Calu3 (cell line): ENCODE measurements at regions not wholly inside any gene's neighbourhood (a gene's known extent, or its start where the extent isn't known, plus 50 kb on each side); places are given as distances from the start of the nearest gene placed in this dataset.

Experiments
- BruUV-seq: library from RNA; stranded (reverse); fragments of 400-500 nt; replicated peaks from 2 replicates; lab custom pipeline; 2021; lab: Mats Ljungman, UMichigan
- CTCF ChIA-PET: fragments of 300-600 bp; sonication (Branson Sonifier 250); formaldehyde crosslinking; loops from one replicate; lab custom pipeline; 2022; ENCODE audit warnings: antibody characterized with exemption; lab: Charles Lee
- DNase-seq: peaks from one replicate; pipeline ENCODE4 v3.0.0; 2022
- H3K27ac Mint-ChIP-seq: one replicate; pipeline ENCODE4 v1.8.0; 2022; ENCODE audit warnings: mixed read lengths; ENCODE audit not compliant: unreplicated experiment
- H3K27me3 Mint-ChIP-seq: one replicate; pipeline ENCODE4 v1.8.0; 2022; ENCODE audit warnings: mixed read lengths; ENCODE audit not compliant: unreplicated experiment
- H3K36me3 Mint-ChIP-seq: one replicate; pipeline ENCODE4 v1.8.0; 2022; ENCODE audit warnings: mild to moderate bottlenecking, moderate library complexity, mixed read lengths; ENCODE audit not compliant: insufficient read depth, unreplicated experiment
- H3K4me1 Mint-ChIP-seq: one replicate; pipeline ENCODE4 v1.8.0; 2022; ENCODE audit warnings: mild to moderate bottlenecking, low read depth, mixed read lengths; ENCODE audit not compliant: unreplicated experiment
- H3K4me3 Mint-ChIP-seq: one replicate; pipeline ENCODE4 v1.8.0; 2022; ENCODE audit warnings: mild to moderate bottlenecking, low read depth, moderate library complexity, mixed read lengths; ENCODE audit not compliant: unreplicated experiment
- H3K9me3 Mint-ChIP-seq: one replicate; pipeline ENCODE4 v1.8.0; 2022; ENCODE audit warnings: low read depth, mixed read lengths; ENCODE audit not compliant: unreplicated experiment
- intact Hi-C: fragments of 100-400 bp; cut with micrococcal nuclease; formaldehyde crosslinking; loops from one replicate; pipeline ENCODE4 v1.10.0; 2022; ENCODE audit not compliant: unreplicated experiment
- TF ChIP-seq, protein P1 (sequence below): fragments of 200-600 bp; IDR thresholded peaks from one replicate; pipeline ENCODE4 v1.8.0; 2022; ENCODE audit warnings: antibody characterized with exemption; ENCODE audit not compliant: unreplicated experiment

- H3K4me3 Mint-ChIP-seq: no peak overlapping the region
- TF ChIP-seq, protein P1, sequence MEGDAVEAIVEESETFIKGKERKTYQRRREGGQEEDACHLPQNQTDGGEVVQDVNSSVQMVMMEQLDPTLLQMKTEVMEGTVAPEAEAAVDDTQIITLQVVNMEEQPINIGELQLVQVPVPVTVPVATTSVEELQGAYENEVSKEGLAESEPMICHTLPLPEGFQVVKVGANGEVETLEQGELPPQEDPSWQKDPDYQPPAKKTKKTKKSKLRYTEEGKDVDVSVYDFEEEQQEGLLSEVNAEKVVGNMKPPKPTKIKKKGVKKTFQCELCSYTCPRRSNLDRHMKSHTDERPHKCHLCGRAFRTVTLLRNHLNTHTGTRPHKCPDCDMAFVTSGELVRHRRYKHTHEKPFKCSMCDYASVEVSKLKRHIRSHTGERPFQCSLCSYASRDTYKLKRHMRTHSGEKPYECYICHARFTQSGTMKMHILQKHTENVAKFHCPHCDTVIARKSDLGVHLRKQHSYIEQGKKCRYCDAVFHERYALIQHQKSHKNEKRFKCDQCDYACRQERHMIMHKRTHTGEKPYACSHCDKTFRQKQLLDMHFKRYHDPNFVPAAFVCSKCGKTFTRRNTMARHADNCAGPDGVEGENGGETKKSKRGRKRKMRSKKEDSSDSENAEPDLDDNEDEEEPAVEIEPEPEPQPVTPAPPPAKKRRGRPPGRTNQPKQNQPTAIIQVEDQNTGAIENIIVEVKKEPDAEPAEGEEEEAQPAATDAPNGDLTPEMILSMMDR: no peak
- no TSS peak for BruUV-seq
- peaks cover 19% of the 10 kb centered on the region for H3K9me3 Mint-ChIP-seq
- CTCF ChIA-PET: no interaction called here
- intact Hi-C loops: no loop called here
- DNase-seq: no peak
- H3K27ac Mint-ChIP-seq: no peak overlapping the region
- H3K36me3 Mint-ChIP-seq: no peaks in the 10 kb centered on the region
- H3K27me3 Mint-ChIP-seq: no peaks in the 10 kb centered on the region
- no peaks in the 10 kb centered on the region for H3K4me1 Mint-ChIP-seq
These were observed 573.6 kb downstream of the TMEM182 start for GRCh38 chr2:103335403-103335802.

GRCh38 chr2:103338819-103339218 is 577.0 kb downstream of the TMEM182 start:
- Mint-ChIP-seq H3K27ac (no peak overlapping the region), H3K9me3 (peaks cover 22% of the 10 kb centered on the region), H3K4me1 (no peaks in the 10 kb centered on the region), H3K27me3 (no peaks in the 10 kb centered on the region), H3K4me3 (no peak overlapping the region), H3K36me3 (no peaks in the 10 kb centered on the region)
- TF ChIP-seq, protein P1: no peak
- no TSS peak for BruUV-seq
- DNase-seq: no peak
- intact Hi-C loops: no loop called here
- CTCF ChIA-PET: no interaction called here

- H3K4me3 Mint-ChIP-seq: no peak overlapping the region
- CTCF ChIA-PET: no interaction called here
- intact Hi-C loops: no loop called here
- DNase-seq: no peak
- H3K27me3 Mint-ChIP-seq: no peaks in the 10 kb centered on the region
- H3K27ac Mint-ChIP-seq: no peak overlapping the region
- peaks cover 5% of the 10 kb centered on the region for H3K9me3 Mint-ChIP-seq
- no peaks in the 10 kb centered on the region for H3K36me3 Mint-ChIP-seq
- TF ChIP-seq, protein P1: no peak
- BruUV-seq: no TSS peak
- no peaks in the 10 kb centered on the region for H3K4me1 Mint-ChIP-seq
These were observed 584.9 kb downstream of the TMEM182 start for GRCh38 chr2:103346780-103347179.

DNA sequence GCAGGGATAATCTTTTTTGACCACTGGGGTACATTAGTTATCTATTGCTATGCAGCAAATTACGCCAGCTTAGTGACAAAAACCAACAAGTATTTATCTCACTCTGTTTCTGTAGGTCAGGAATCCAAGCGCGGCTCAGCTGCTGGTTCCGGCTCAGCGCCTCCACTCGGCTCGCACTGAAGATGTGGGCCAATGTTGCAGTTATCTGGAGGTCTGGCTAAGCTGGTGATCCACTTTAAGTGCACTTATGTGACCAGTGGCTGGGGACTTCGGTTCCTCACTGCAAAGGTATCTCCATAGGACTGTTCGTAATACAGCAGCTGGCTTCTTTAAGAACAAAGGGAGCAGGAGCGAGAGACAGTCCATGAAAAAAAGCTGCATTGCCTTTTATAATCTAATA is 591.9 kb downstream of the TMEM182 start:
- Mint-ChIP-seq H3K36me3 (no peaks in the 10 kb centered on the region), H3K27ac (no peak overlapping the region), H3K4me3 (no peak overlapping the region), H3K9me3 (peaks cover 12% of the 10 kb centered on the region), H3K4me1 (no peaks in the 10 kb centered on the region), H3K27me3 (no peaks in the 10 kb centered on the region)
- intact Hi-C loops: no loop called here
- TF ChIP-seq, protein P1: no peak
- no peak for DNase-seq
- CTCF ChIA-PET: no interaction called here
- no TSS peak for BruUV-seq
